ENCODE measurements at regions not wholly inside any gene's neighbourhood (a gene's known extent, or its start where the extent isn't known, plus 50 kb on each side); places are given as distances from the start of the nearest gene placed in this dataset.

DNA sequence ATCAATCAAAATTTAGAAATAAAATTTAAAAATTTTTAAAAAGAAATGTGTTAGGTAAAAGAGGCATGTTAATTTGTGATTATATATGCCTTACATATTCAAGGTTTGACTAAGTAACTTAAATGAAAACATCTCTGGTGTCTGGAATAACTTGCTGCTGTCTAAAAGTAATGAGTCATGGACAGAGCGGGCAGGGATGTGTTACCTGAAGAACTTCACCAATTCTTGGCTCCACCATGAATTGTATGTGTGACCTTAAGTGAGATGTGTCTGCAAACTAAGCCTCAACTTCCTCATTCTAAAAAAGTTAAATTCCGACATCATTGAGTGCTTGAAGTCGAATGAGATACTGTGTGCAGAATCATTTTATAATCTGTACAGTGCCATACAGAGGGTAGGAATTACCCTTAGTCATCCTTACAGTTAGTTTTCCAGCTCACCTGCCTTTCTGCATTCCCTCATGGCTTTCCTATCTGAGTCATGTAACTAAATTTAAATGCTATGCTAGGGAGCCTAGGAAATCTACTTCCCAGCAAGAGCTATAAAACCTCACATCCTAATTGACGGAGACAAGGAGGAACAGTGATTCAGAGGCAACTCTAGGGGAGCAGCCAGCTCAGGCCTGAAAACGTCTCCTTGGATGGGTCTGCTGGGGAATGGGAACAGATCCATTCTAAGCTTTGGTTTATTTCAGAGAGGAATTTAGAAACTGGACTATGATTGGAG is 100.7 kb upstream of the TSPAN2 start:
- Mint-ChIP-seq H3K4me3 (no peak overlapping the region), H3K27ac (peak overlapping the region; percentile 40), H3K27me3 (ENCODE audit: low read depth) (no peaks in the 10 kb centered on the region), H3K9me3 (no peaks in the 10 kb centered on the region), H3K36me3 (no peaks in the 10 kb centered on the region), H3K4me1 (peaks cover 32% of the 10 kb centered on the region)
- TF ChIP-seq, protein P1, sequence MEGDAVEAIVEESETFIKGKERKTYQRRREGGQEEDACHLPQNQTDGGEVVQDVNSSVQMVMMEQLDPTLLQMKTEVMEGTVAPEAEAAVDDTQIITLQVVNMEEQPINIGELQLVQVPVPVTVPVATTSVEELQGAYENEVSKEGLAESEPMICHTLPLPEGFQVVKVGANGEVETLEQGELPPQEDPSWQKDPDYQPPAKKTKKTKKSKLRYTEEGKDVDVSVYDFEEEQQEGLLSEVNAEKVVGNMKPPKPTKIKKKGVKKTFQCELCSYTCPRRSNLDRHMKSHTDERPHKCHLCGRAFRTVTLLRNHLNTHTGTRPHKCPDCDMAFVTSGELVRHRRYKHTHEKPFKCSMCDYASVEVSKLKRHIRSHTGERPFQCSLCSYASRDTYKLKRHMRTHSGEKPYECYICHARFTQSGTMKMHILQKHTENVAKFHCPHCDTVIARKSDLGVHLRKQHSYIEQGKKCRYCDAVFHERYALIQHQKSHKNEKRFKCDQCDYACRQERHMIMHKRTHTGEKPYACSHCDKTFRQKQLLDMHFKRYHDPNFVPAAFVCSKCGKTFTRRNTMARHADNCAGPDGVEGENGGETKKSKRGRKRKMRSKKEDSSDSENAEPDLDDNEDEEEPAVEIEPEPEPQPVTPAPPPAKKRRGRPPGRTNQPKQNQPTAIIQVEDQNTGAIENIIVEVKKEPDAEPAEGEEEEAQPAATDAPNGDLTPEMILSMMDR (IDR thresholded peaks at IDR 0.05; ENCODE audit: unreplicated experiment) = no peak
- DNase-seq (ENCODE audit: low spot score in 2 of 2, unreplicated experiment in 2 of 2) = no peak

DNA sequence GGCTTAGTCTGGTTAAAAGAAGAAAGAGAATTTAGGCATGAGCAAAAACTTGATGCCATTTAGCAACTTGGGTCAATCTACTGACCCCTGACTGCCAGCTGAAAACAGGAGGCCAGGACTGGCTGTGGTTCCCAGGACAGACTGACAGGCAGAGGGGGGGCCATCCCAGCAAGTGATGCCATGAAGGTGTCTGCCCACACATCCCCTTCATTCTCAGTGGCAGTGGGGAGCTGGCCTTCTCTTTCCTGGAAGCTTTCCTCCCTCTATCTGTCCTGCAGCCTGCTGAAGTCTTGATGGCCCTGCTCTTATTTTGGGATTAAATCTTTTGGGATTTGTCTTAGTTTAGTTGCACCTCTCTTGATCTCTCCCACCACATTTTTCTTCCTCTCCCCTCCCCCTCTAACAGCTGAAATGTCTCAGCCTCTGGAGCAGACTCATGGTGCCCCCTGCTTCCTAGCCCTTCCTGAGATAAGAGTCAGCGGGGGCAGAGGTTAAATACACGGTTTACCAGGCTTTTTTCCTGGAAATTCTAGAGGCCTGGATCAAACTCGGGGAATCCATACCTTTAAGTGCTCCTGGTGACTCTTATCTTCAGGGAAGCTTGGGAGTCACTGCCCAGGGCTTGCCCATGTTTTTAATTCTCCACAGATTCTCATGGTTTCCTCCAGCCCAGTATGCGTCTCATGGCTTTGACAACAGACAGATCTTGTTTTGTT is 99.5 kb upstream of the TSPAN2 start:
- Mint-ChIP-seq H3K27ac (no peak overlapping the region), H3K4me1 (peaks cover 30% of the 10 kb centered on the region), H3K36me3 (no peaks in the 10 kb centered on the region), H3K4me3 (no peak overlapping the region), H3K9me3 (no peaks in the 10 kb centered on the region), H3K27me3 (ENCODE audit: low read depth) (no peaks in the 10 kb centered on the region)
- TF ChIP-seq, protein P1 (IDR thresholded peaks at IDR 0.05; ENCODE audit: unreplicated experiment) = no peak
- DNase-seq (ENCODE audit: low spot score in 2 of 2, unreplicated experiment in 2 of 2) = no peak

DNA sequence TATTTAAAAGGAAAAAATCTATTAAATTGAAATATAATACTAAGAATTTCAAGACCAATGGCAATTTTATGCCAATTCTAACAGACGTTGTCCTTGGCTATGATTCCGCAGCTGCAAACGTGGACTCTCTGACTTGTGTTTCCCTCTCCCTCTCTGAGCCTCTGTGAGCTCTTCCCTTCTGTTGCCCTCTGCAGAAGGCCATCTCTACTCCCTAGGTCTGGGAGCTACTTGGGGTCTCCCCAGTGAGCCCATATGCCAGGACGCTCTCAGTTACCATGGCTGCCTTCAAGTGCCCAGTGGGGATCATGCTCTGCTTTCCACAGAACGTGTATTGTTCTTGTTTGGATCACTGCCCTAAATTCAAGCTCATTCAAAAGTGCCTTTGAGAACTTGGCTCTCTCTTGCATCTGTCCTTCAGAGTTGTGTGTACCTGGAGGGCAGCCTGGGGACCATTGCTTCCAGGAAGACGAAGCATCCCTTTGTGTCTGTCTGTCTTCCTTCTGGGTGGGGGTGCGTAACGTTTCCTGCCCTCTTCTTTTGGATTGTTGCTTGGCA is 97.5 kb upstream of the TSPAN2 start:
- H3K36me3 Mint-ChIP-seq = no peaks in the 10 kb centered on the region
- H3K9me3 Mint-ChIP-seq = no peaks in the 10 kb centered on the region
- H3K27ac Mint-ChIP-seq = no peak overlapping the region
- H3K4me1 Mint-ChIP-seq = peaks cover 36% of the 10 kb centered on the region
- TF ChIP-seq, protein P1 (IDR thresholded peaks at IDR 0.05; ENCODE audit: unreplicated experiment) = no peak
- H3K27me3 Mint-ChIP-seq (ENCODE audit: low read depth) = no peaks in the 10 kb centered on the region
- H3K4me3 Mint-ChIP-seq = no peak overlapping the region
- DNase-seq (ENCODE audit: low spot score in 2 of 2, unreplicated experiment in 2 of 2) = no peak

DNA sequence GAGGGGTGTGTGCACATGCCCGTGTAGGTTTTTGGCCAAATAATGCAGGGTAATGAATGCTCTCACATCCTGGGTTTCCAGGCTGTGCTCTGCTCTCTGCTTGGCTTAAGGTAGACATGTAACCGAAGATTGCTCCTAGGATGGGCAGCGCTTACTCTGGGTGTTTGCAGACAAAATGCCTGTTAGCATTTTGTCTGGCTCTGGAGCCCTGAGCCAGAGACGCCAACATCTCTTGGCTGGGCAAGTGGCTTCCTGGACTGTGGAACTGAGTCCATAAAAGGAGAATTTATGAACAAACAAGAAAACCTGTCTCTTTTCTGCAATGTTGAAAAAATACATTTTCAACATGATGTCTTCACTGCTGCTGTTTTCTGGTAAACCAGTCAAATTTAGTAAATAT is 96.0 kb upstream of the TSPAN2 start:
- H3K9me3 Mint-ChIP-seq = no peaks in the 10 kb centered on the region
- H3K4me1 Mint-ChIP-seq = peaks cover 27% of the 10 kb centered on the region
- H3K36me3 Mint-ChIP-seq = no peaks in the 10 kb centered on the region
- no peak overlapping the region for H3K4me3 Mint-ChIP-seq
- no peak overlapping the region for H3K27ac Mint-ChIP-seq
- no peak for DNase-seq (ENCODE audit: low spot score in 2 of 2, unreplicated experiment in 2 of 2)
- TF ChIP-seq, protein P1 (IDR thresholded peaks at IDR 0.05; ENCODE audit: unreplicated experiment) = no peak
- H3K27me3 Mint-ChIP-seq (ENCODE audit: low read depth) = no peaks in the 10 kb centered on the region

DNA sequence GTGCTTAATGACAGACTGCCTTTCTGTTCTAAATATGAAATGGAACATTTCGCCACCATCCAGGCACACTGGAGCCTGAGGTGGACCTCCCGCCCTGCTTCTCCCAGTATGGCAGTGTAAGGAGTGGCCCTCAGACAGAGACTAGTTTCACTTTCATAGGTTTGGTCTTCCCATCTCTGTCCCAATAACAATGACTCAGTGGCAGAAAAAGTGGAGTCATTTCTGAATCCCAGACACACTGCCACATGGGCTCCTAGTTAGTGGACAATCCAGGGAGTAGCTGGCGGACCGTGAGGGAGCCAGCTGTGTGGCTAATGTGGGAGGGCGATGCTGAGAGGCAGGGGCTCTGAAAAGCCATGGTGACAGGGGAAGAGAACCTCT is 95.6 kb upstream of the TSPAN2 start:
- no peak for DNase-seq (ENCODE audit: low spot score in 2 of 2, unreplicated experiment in 2 of 2)
- no peaks in the 10 kb centered on the region for H3K36me3 Mint-ChIP-seq
- H3K27me3 Mint-ChIP-seq (ENCODE audit: low read depth) = no peaks in the 10 kb centered on the region
- H3K4me1 Mint-ChIP-seq = peaks cover 23% of the 10 kb centered on the region
- TF ChIP-seq, protein P1 (IDR thresholded peaks at IDR 0.05; ENCODE audit: unreplicated experiment) = no peak
- H3K27ac Mint-ChIP-seq = no peak overlapping the region
- H3K4me3 Mint-ChIP-seq = no peak overlapping the region
- no peaks in the 10 kb centered on the region for H3K9me3 Mint-ChIP-seq
